GM12878 (cell line): ENCODE measurements at regions not wholly inside any gene's neighbourhood (a gene's known extent, or its start where the extent isn't known, plus 50 kb on each side); places are given as distances from the start of the nearest gene placed in this dataset.

ENCODE experiments used
- ATAC-seq: fragments of 200-7000 bp; cut with Tn5 transposase; 3 replicates; pipeline ENCODE4 v1.9.1; 2020; ENCODE audit warnings: mild to moderate bottlenecking, moderate library complexity
- BruUV-seq: library from RNA; stranded (reverse); fragments of 400-500 nt; replicated peaks from 2 replicates; lab custom pipeline; 2021; lab: Mats Ljungman, UMichigan
- CTCF ChIA-PET: fragments of 300-600 bp; sonication (Branson Sonifier 250); formaldehyde crosslinking; extraction: SDS; loops from one replicate; lab custom pipeline; 2021; ENCODE audit warnings: inconsistent platforms; lab: Yijun Ruan, JAX
- POLR2A ChIA-PET: fragments of 350-600 bp; formaldehyde crosslinking; extraction: SDS; loops from one replicate; lab custom pipeline; 2021; ENCODE audit warnings: inconsistent platforms; lab: Charles Lee
- RAD21 ChIA-PET: fragments of 300-600 bp; sonication (Branson Sonifier 250); formaldehyde crosslinking; loops from one replicate; lab custom pipeline; 2023; ENCODE audit warnings: antibody characterized with exemption; ENCODE audit not compliant: unreplicated experiment; lab: Charles Lee
- SMC1A ChIA-PET: fragments of 300-600 bp; sonication (Branson Sonifier 250); formaldehyde crosslinking; loops from one replicate; lab custom pipeline; 2023; ENCODE audit not compliant: unreplicated experiment, uncharacterized antibody; lab: Charles Lee
- DNase-seq: peaks from one replicate; pipeline ENCODE4 v3.0.0-alpha.2; 2011; ENCODE audit warnings: low read depth, low spot score
- FAIRE-seq: peaks from 3 replicates; lab custom pipeline; 2011; peaks lifted over from hg19 to GRCh38; lab: Jason Lieb, UNC
- H2AFZ ChIP-seq: 2 replicates; pipeline ENCODE4 v1.6.0; 2011; ENCODE audit warnings: low read depth, low read length, control low read depth; ENCODE audit not compliant: control insufficient read depth
- H3K27ac ChIP-seq: 2 replicates; pipeline ENCODE4 v1.5.1; 2011; ENCODE audit warnings: control low read depth; ENCODE audit not compliant: control insufficient read depth, insufficient read depth
- H3K27me3 ChIP-seq, 2 experiments: replicated peaks in 1 of 2; 2 replicates each; pipeline versions ENCODE4 v1.6.0 to v1.6.1; 2011; ENCODE audit warnings: low read length in 1 of 2; ENCODE audit not compliant: control insufficient read depth in 2 of 2, insufficient read depth in 2 of 2
- H3K36me3 ChIP-seq, 2 experiments: 2 replicates each; pipeline ENCODE4 v1.5.1; 2011; ENCODE audit warnings: low read length in 1 of 2; ENCODE audit not compliant: control insufficient read depth in 2 of 2, insufficient read depth in 2 of 2
- H3K4me1 ChIP-seq: 2 replicates; pipeline ENCODE4 v1.6.1; 2011; ENCODE audit warnings: mild to moderate bottlenecking, low read length, moderate library complexity, mixed read lengths; ENCODE audit not compliant: control insufficient read depth, insufficient read depth
- H3K4me2 ChIP-seq: 2 replicates; pipeline ENCODE4 v1.6.0; 2011; ENCODE audit warnings: control low read depth; ENCODE audit not compliant: control insufficient read depth, insufficient read depth
- H3K4me3 ChIP-seq: fragments of 200-600 bp; sonication (generic); 2 replicates; pipeline ENCODE4 v1.5.1; 2016
- H3K79me2 ChIP-seq: 2 replicates; pipeline ENCODE4 v1.6.0; 2011; ENCODE audit warnings: low read length; ENCODE audit not compliant: control insufficient read depth, insufficient read depth
- H3K9ac ChIP-seq: 2 replicates; pipeline ENCODE4 v1.8.0; 2011; ENCODE audit warnings: low read length, control low read depth, mixed read lengths; ENCODE audit not compliant: control insufficient read depth, insufficient read depth
- H3K9me3 ChIP-seq: replicated peaks from 3 replicates; pipeline ENCODE4 v1.5.1; 2011; ENCODE audit warnings: mild to moderate bottlenecking, low read length; ENCODE audit not compliant: control insufficient read depth, insufficient read depth
- H4K20me1 ChIP-seq: 2 replicates; pipeline ENCODE4 v1.6.0; 2011; ENCODE audit not compliant: control insufficient read depth, insufficient read depth
- EP300 ChIP-seq, 2 experiments: fragments of 150-350 bp in 1 of 2; IDR thresholded peaks; 2 replicates each; pipeline ENCODE4 v1.6.1; 2011 to 2012; ENCODE audit warnings: low read depth in 2 of 2, low read length in 2 of 2, borderline replicate concordance in 1 of 2, improper control_type of control experiment in 1 of 2, inconsistent platforms in 1 of 2; ENCODE audit not compliant: control insufficient read depth in 1 of 2
- ESRRA ChIP-seq: IDR thresholded peaks from 2 replicates; pipeline ENCODE4 v1.6.1; 2012; ENCODE audit warnings: mild to moderate bottlenecking, low read length, improper control_type of control experiment
- IKZF2 ChIP-seq, 2 experiments: fragments of 450-650 bp; IDR thresholded peaks; 2 replicates each; pipeline ENCODE4 v1.6.1; 2017; ENCODE audit warnings: mild to moderate bottlenecking in 2 of 2, moderate library complexity in 2 of 2
- MEF2A ChIP-seq: IDR thresholded peaks from 2 replicates; pipeline ENCODE4 v1.6.1; 2011; ENCODE audit warnings: low read depth, mild to moderate bottlenecking, low read length, moderate library complexity; ENCODE audit not compliant: insufficient read depth
- RAD51 ChIP-seq: fragments of 450-650 bp; IDR thresholded peaks from 2 replicates; pipeline ENCODE4 v1.6.1; 2016; ENCODE audit warnings: moderate library complexity, mild to moderate bottlenecking, inconsistent platforms
- RBBP5 ChIP-seq: fragments of 200-600 bp; sonication (generic); conservative IDR thresholded peaks from 2 replicates; pipeline ENCODE4 v1.6.1; 2016
- RFX5 ChIP-seq: IDR thresholded peaks from 2 replicates; pipeline ENCODE4 v1.6.1; 2011; ENCODE audit warnings: low read depth, low read length, improper control_type of control experiment
- ZNF384 ChIP-seq: IDR thresholded peaks from 2 replicates; pipeline ENCODE4 v1.6.1; 2012; ENCODE audit warnings: low read depth, mild to moderate bottlenecking, low read length, improper control_type of control experiment, borderline replicate concordance
- WGBS: methylation state at CpG from one replicate; pipeline ENCODE4 v1.1.6; 2016; ENCODE audit warnings: low lambda C conversion rate; ENCODE audit not compliant: insufficient replicate concordance, insufficient coverage; ENCODE audit errors: missing lambda C conversion rate; 5-methylcytosine and 5-hydroxymethylcytosine counted together
- in situ Hi-C: fragments of 300-500 bp; cut with MboI; formaldehyde crosslinking; loops from 9 replicates; pipeline ENCODE4 v1.14.3; 2018; ENCODE audit warnings: mixed read lengths
- intact Hi-C: fragments of 100-400 bp; cut with micrococcal nuclease; formaldehyde crosslinking; loops from one replicate; pipeline ENCODE4 v1.14.2; 2022; ENCODE audit not compliant: unreplicated experiment
- TF ChIP-seq, protein P1 (sequence below): fragments of 450-650 bp; IDR thresholded peaks from 2 replicates; pipeline ENCODE4 v1.6.1; 2017; ENCODE audit warnings: mild to moderate bottlenecking
- TF ChIP-seq, protein P2 (sequence below): fragments of 450-650 bp; IDR thresholded peaks from 2 replicates; pipeline ENCODE4 v1.6.1; 2017; ENCODE audit warnings: mild to moderate bottlenecking, moderate library complexity
- TF ChIP-seq, protein P3 (sequence below): IDR thresholded peaks from 2 replicates; pipeline ENCODE4 v1.6.1; 2012; ENCODE audit warnings: mild to moderate bottlenecking, low read depth, low read length

DNA sequence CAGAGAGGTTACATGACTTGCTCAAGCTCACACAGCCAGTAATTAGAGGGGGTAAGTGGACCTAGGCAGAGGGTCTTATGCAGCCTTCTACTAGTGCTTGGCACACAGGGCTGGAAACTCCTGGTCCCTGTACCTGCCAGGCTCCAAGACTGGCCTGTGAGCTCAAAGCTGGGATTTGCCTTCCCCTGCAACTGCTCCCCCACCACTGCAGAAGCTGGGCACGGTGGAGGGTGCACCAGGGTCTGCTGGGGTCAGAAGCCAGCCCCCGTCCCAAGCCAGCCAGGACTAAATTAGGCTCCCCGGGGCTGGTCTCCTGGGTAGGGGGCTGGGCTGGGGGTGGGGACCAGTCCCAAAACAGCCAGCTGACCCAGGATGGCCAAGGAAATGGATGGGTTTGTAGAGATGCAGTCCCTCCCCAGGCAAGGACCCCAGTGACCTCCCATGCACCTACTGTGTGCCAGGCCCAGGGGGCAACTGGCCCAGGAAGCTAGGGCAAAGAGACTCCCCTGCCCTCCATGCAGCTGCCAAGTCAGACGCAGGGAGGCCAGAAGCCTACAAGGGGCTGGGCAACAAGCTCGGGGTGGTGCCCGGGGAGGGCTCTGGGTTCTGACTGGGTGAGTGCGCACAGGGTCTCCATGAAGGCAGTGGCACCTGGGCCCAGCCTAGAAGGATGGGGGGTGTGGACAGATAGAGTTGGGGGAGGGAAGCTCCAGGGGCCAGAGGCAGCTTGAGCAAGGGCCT lies 51.8 kb upstream of the LINGO1 start:
- FAIRE-seq, result no peak
- Histone ChIP-seq H3K9me3 (no peaks in the 10 kb centered on the region), H3K9ac (no peak overlapping the region), H3K79me2 (no peaks in the 10 kb centered on the region), H3K4me3 (no peak overlapping the region), H3K36me3 (no peaks in the 10 kb centered on the region), H3K4me1 (no peaks in the 10 kb centered on the region), H3K27me3 (peaks cover 0 to 2% of the 10 kb centered on the region in 2 experiments; a peak in 2 of 4 replicates), H3K27ac (no peak overlapping the region), H4K20me1 (no peaks in the 10 kb centered on the region), H3K4me2 (no peak overlapping the region), H2AFZ (no peak overlapping the region)
- in situ Hi-C loops, result no loop called here
- intact Hi-C loops, result no loop called here
- SMC1A ChIA-PET, result no interaction called here
- RAD21 ChIA-PET, result no interaction called here
- BruUV-seq, result no TSS peak
- CTCF ChIA-PET, result no interaction called here
- POLR2A ChIA-PET, result interaction anchor here (0.7 kb wide), 1 partner anchor 24 kb away, joined by 4 read pairs; no protein-coding TSS in a partner anchor
- DNase-seq, result no peak
- 33% methylated on average over 7 of the region's 7 CpGs for WGBS
- no peak for ATAC-seq
- no peak for TF ChIP-seq ESRRA
- TF ChIP-seq, protein P1, sequence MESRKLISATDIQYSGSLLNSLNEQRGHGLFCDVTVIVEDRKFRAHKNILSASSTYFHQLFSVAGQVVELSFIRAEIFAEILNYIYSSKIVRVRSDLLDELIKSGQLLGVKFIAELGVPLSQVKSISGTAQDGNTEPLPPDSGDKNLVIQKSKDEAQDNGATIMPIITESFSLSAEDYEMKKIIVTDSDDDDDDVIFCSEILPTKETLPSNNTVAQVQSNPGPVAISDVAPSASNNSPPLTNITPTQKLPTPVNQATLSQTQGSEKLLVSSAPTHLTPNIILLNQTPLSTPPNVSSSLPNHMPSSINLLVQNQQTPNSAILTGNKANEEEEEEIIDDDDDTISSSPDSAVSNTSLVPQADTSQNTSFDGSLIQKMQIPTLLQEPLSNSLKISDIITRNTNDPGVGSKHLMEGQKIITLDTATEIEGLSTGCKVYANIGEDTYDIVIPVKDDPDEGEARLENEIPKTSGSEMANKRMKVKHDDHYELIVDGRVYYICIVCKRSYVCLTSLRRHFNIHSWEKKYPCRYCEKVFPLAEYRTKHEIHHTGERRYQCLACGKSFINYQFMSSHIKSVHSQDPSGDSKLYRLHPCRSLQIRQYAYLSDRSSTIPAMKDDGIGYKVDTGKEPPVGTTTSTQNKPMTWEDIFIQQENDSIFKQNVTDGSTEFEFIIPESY, result no peak
- TF ChIP-seq IKZF2 (IDR thresholded peaks at IDR 0.05), result no peak
- TF ChIP-seq MEF2A, result no peak
- TF ChIP-seq RFX5, result no peak
- TF ChIP-seq RBBP5, result no peak
- no peak for TF ChIP-seq EP300 (IDR thresholded peaks at IDR 0.05; ENCODE audit: borderline replicate concordance in 1 of 2, control insufficient read depth in 1 of 2, low read depth in 2 of 2, low read length in 2 of 2)
- no peak for TF ChIP-seq RAD51
- TF ChIP-seq, protein P2, sequence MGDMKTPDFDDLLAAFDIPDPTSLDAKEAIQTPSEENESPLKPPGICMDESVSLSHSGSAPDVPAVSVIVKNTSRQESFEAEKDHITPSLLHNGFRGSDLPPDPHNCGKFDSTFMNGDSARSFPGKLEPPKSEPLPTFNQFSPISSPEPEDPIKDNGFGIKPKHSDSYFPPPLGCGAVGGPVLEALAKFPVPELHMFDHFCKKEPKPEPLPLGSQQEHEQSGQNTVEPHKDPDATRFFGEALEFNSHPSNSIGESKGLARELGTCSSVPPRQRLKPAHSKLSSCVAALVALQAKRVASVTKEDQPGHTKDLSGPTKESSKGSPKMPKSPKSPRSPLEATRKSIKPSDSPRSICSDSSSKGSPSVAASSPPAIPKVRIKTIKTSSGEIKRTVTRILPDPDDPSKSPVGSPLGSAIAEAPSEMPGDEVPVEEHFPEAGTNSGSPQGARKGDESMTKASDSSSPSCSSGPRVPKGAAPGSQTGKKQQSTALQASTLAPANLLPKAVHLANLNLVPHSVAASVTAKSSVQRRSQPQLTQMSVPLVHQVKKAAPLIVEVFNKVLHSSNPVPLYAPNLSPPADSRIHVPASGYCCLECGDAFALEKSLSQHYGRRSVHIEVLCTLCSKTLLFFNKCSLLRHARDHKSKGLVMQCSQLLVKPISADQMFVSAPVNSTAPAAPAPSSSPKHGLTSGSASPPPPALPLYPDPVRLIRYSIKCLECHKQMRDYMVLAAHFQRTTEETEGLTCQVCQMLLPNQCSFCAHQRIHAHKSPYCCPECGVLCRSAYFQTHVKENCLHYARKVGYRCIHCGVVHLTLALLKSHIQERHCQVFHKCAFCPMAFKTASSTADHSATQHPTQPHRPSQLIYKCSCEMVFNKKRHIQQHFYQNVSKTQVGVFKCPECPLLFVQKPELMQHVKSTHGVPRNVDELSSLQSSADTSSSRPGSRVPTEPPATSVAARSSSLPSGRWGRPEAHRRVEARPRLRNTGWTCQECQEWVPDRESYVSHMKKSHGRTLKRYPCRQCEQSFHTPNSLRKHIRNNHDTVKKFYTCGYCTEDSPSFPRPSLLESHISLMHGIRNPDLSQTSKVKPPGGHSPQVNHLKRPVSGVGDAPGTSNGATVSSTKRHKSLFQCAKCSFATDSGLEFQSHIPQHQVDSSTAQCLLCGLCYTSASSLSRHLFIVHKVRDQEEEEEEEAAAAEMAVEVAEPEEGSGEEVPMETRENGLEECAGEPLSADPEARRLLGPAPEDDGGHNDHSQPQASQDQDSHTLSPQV, result no peak
- TF ChIP-seq, protein P3, sequence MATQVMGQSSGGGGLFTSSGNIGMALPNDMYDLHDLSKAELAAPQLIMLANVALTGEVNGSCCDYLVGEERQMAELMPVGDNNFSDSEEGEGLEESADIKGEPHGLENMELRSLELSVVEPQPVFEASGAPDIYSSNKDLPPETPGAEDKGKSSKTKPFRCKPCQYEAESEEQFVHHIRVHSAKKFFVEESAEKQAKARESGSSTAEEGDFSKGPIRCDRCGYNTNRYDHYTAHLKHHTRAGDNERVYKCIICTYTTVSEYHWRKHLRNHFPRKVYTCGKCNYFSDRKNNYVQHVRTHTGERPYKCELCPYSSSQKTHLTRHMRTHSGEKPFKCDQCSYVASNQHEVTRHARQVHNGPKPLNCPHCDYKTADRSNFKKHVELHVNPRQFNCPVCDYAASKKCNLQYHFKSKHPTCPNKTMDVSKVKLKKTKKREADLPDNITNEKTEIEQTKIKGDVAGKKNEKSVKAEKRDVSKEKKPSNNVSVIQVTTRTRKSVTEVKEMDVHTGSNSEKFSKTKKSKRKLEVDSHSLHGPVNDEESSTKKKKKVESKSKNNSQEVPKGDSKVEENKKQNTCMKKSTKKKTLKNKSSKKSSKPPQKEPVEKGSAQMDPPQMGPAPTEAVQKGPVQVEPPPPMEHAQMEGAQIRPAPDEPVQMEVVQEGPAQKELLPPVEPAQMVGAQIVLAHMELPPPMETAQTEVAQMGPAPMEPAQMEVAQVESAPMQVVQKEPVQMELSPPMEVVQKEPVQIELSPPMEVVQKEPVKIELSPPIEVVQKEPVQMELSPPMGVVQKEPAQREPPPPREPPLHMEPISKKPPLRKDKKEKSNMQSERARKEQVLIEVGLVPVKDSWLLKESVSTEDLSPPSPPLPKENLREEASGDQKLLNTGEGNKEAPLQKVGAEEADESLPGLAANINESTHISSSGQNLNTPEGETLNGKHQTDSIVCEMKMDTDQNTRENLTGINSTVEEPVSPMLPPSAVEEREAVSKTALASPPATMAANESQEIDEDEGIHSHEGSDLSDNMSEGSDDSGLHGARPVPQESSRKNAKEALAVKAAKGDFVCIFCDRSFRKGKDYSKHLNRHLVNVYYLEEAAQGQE, result no peak
- TF ChIP-seq ZNF384, result no peak
